Tibial nerve (tissue), 3 donors: ENCODE measurements at regions not wholly inside any gene's neighbourhood (a gene's known extent, or its start where the extent isn't known, plus 50 kb on each side); places are given as distances from the start of the nearest gene placed in this dataset.

Source experiments
- POLR2A ChIP-seq, 2 donors: fragments of 450-650 bp; IDR thresholded peaks; one replicate each; pipeline ENCODE4 v1.6.1; 2017; ENCODE audit warnings: antibody characterized with exemption in 2 of 2, mild to moderate bottlenecking in 2 of 2, moderate library complexity in 2 of 2
- TF ChIP-seq, protein P1 (sequence below), 5 experiments: fragments of 200-600 bp in 3 of 5; fragments of 450-650 bp in 2 of 5; sonication (generic) in 3 of 5; IDR thresholded peaks; one replicate each; pipeline ENCODE4 v1.5.1; 2016 to 2019; ENCODE audit warnings: antibody characterized with exemption in 5 of 5, mild to moderate bottlenecking in 3 of 5, moderate library complexity in 2 of 5

DNA sequence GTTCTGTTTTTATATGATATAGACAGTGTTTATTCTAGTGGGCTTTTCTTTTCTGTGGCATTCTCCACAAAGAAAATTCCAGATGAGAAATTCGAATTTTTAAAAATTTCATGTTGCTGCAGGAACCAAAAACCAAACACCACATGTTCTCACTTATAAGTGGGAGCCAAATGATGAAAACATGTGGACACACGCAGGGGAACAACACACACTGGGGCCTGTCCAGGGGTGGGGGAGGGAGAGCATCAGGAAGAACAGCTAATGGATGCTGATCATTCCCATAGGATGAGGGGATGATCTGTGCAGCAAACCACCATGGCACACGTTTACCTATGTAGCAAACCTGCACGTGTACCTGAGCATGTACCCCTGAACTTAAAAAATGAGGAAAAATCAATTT lies 499.0 kb upstream of the SLC35B3 start:
- TF ChIP-seq, protein P1, sequence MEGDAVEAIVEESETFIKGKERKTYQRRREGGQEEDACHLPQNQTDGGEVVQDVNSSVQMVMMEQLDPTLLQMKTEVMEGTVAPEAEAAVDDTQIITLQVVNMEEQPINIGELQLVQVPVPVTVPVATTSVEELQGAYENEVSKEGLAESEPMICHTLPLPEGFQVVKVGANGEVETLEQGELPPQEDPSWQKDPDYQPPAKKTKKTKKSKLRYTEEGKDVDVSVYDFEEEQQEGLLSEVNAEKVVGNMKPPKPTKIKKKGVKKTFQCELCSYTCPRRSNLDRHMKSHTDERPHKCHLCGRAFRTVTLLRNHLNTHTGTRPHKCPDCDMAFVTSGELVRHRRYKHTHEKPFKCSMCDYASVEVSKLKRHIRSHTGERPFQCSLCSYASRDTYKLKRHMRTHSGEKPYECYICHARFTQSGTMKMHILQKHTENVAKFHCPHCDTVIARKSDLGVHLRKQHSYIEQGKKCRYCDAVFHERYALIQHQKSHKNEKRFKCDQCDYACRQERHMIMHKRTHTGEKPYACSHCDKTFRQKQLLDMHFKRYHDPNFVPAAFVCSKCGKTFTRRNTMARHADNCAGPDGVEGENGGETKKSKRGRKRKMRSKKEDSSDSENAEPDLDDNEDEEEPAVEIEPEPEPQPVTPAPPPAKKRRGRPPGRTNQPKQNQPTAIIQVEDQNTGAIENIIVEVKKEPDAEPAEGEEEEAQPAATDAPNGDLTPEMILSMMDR (IDR thresholded peaks at IDR 0.05), result no peak
- TF ChIP-seq POLR2A (IDR thresholded peaks at IDR 0.05), result no peak
